Right lobe of liver (tissue), 6 donors: ENCODE measurements at regions not wholly inside any gene's neighbourhood (a gene's known extent, or its start where the extent isn't known, plus 50 kb on each side); places are given as distances from the start of the nearest gene placed in this dataset.

ENCODE experiments used
- ATAC-seq, 4 donors: fragments of 200-7000 bp; cut with Tn5 transposase; one replicate each; pipeline ENCODE4 v1.9.1; 2020; ENCODE audit warnings: mild to moderate bottlenecking in 4 of 4, moderate library complexity in 4 of 4
- DNase-seq, 3 donors: peaks; one replicate each; pipeline ENCODE4 v3.0.0-alpha.2; 2020
- H3K27ac ChIP-seq, 3 donors: fragments of 200-600 bp; one replicate each; pipeline ENCODE4 v1.8.0; 2022
- H3K27me3 ChIP-seq, 2 donors: fragments of 200-600 bp; one replicate each; pipeline ENCODE4 v1.8.0; 2022
- H3K36me3 ChIP-seq, 4 donors: fragments of 200-600 bp; sonication (generic) in 1 of 4; one replicate each; pipeline versions ENCODE4 v1.5.1 to v1.8.0; 2017 to 2022; ENCODE audit warnings: control low read depth in 1 of 4
- H3K4me1 ChIP-seq, 4 donors: fragments of 200-600 bp; sonication (generic) in 1 of 4; one replicate each; pipeline versions ENCODE4 v1.5.1 to v1.8.0; 2017 to 2022; ENCODE audit warnings: control low read depth in 1 of 4
- H3K4me3 ChIP-seq, 3 donors: fragments of 200-600 bp; one replicate each; pipeline ENCODE4 v1.8.0; 2022
- H3K9me3 ChIP-seq, 4 donors: fragments of 200-600 bp; sonication (generic) in 1 of 4; one replicate each; pipeline versions ENCODE4 v1.5.1 to v1.8.0; 2017 to 2022; ENCODE audit warnings: control low read depth in 1 of 4
- CTCF ChIP-seq, 4 donors: fragments of 200-600 bp in 3 of 4; fragments of 450-650 bp in 1 of 4; IDR thresholded peaks; one replicate each; pipeline versions ENCODE4 v1.5.1 to v1.8.0; 2016 to 2022; ENCODE audit warnings: antibody characterized with exemption in 4 of 4, mild to moderate bottlenecking in 2 of 4
- POLR2A ChIP-seq: fragments of 450-650 bp; IDR thresholded peaks from one replicate; pipeline ENCODE4 v1.6.1; 2017; ENCODE audit warnings: antibody characterized with exemption, mild to moderate bottlenecking
- WGBS: methylation state at CpG from one replicate; pipeline ENCODE4 v1.1.6; 2018; ENCODE audit warnings: low coverage, low lambda C conversion rate; ENCODE audit not compliant: insufficient coverage; ENCODE audit errors: missing lambda C conversion rate; 5-methylcytosine and 5-hydroxymethylcytosine counted together
- intact Hi-C, 2 donors: fragments of 100-400 bp; cut with DNase I; formaldehyde crosslinking; loops; one replicate each; pipeline versions ENCODE4 v1.11.2 to v1.14.1; 2022
- donor health status: DM: no; HTN: yes; CAD: no.
- donor health status: DM: no; HTN: no; CAD: no.
- donor health status: DM: no; HTN: no; CAD: no.
- donor health status: DM: no; HTN: yes; CAD: no.
- donor health status: DM: no; HTN: yes; CAD: no.

GRCh38 chrX:131219271-131219670 is 69.8 kb downstream of the IGSF1 start:
- H3K4me3 ChIP-seq, result no peak overlapping the region
- ATAC-seq, result no peak
- H3K4me1 ChIP-seq, result no peaks in the 10 kb centered on the region
- H3K36me3 ChIP-seq, result no peaks in the 10 kb centered on the region
- WGBS, result 73% methylated on average over 1 of the region's 1 CpG
- no peak overlapping the region for H3K27ac ChIP-seq
- H3K27me3 ChIP-seq, result no peaks in the 10 kb centered on the region
- no peak for DNase-seq
- intact Hi-C loops, result no loop called here
- TF ChIP-seq CTCF (IDR thresholded peaks at IDR 0.05), result no peak
- no peak for TF ChIP-seq POLR2A
- H3K9me3 ChIP-seq, result no peaks in the 10 kb centered on the region

GRCh38 chrX:131217989-131218388 is 71.1 kb downstream of the IGSF1 start:
- no peaks in the 10 kb centered on the region for H3K27me3 ChIP-seq
- WGBS, result 44% methylated on average over 5 of the region's 5 CpGs
- no peak overlapping the region for H3K27ac ChIP-seq
- intact Hi-C loops, result no loop called here
- peak overlapping the region in 1 of 3 donors; percentile 29 for H3K4me3 ChIP-seq
- H3K36me3 ChIP-seq, result no peaks in the 10 kb centered on the region
- no peaks in the 10 kb centered on the region for H3K9me3 ChIP-seq
- H3K4me1 ChIP-seq, result no peaks in the 10 kb centered on the region
- TF ChIP-seq POLR2A, result no peak
- peak in 3 of 4 donors; percentile 12 to 29 (median 15) for TF ChIP-seq CTCF (IDR thresholded peaks at IDR 0.05)
- DNase-seq, result no peak
- peak; percentile 76 to 83 (median 77) for ATAC-seq

GRCh38 chrX:131216828-131217227 is 72.3 kb downstream of the IGSF1 start:
- no peaks in the 10 kb centered on the region for H3K9me3 ChIP-seq
- WGBS, result 51% methylated on average over 3 of the region's 3 CpGs
- H3K36me3 ChIP-seq, result no peaks in the 10 kb centered on the region
- no peak for TF ChIP-seq CTCF (IDR thresholded peaks at IDR 0.05)
- no peak for TF ChIP-seq POLR2A
- no peak for ATAC-seq
- DNase-seq, result no peak
- H3K4me3 ChIP-seq, result no peak overlapping the region
- H3K27ac ChIP-seq, result no peak overlapping the region
- H3K4me1 ChIP-seq, result no peaks in the 10 kb centered on the region
- H3K27me3 ChIP-seq, result no peaks in the 10 kb centered on the region
- intact Hi-C loops, result no loop called here

GRCh38 chrX:131213400-131213799 is 75.7 kb downstream of the IGSF1 start:
- 53% methylated on average over 5 of the region's 5 CpGs for WGBS
- Histone ChIP-seq H3K27me3 (no peaks in the 10 kb centered on the region), H3K27ac (no peak overlapping the region), H3K4me3 (no peak overlapping the region), H3K4me1 (no peaks in the 10 kb centered on the region), H3K36me3 (no peaks in the 10 kb centered on the region), H3K9me3 (no peaks in the 10 kb centered on the region)
- TF ChIP-seq CTCF (IDR thresholded peaks at IDR 0.05) (no peak), POLR2A (no peak)
- intact Hi-C loops, result no loop called here
- no peak for ATAC-seq
- DNase-seq, result no peak

GRCh38 chrX:131202766-131203165 is 86.3 kb downstream of the IGSF1 start:
- intact Hi-C loops, result no loop called here
- Histone ChIP-seq H3K36me3 (no peaks in the 10 kb centered on the region), H3K9me3 (no peaks in the 10 kb centered on the region), H3K27ac (no peak overlapping the region), H3K27me3 (peaks cover 0 to 9% of the 10 kb centered on the region in 2 donors), H3K4me3 (no peak overlapping the region), H3K4me1 (no peaks in the 10 kb centered on the region)
- TF ChIP-seq POLR2A, result no peak
- TF ChIP-seq CTCF (IDR thresholded peaks at IDR 0.05), result no peak
- ATAC-seq, result no peak
- 50% methylated on average over 1 of the region's 1 CpG for WGBS
- no peak for DNase-seq
